Lower lobe of right lung (tissue), 2 donors: ENCODE measurements at regions not wholly inside any gene's neighbourhood (a gene's known extent, or its start where the extent isn't known, plus 50 kb on each side); places are given as distances from the start of the nearest gene placed in this dataset.

Experiments used
- ATAC-seq, 2 donors: fragments of 200-7000 bp; cut with Tn5 transposase; one replicate each; pipeline ENCODE4 v1.9.1; 2020 to 2022; ENCODE audit warnings: mild to moderate bottlenecking in 2 of 2, moderate library complexity in 2 of 2
- DNase-seq: peaks from one replicate; pipeline ENCODE4 v3.0.0-alpha.2; 2020
- H3K27ac ChIP-seq: fragments of 200-600 bp; one replicate; pipeline ENCODE4 v1.8.0; 2022
- H3K27me3 ChIP-seq: fragments of 200-600 bp; one replicate; pipeline ENCODE4 v1.8.0; 2022; ENCODE audit warnings: low read depth
- H3K36me3 ChIP-seq: fragments of 200-600 bp; one replicate; pipeline ENCODE4 v1.8.0; 2022; ENCODE audit warnings: mild to moderate bottlenecking
- H3K4me1 ChIP-seq: fragments of 200-600 bp; one replicate; pipeline ENCODE4 v1.8.0; 2022
- H3K4me3 ChIP-seq: fragments of 200-600 bp; one replicate; pipeline ENCODE4 v1.8.0; 2022; ENCODE audit warnings: mild to moderate bottlenecking
- H3K9me3 ChIP-seq: fragments of 200-600 bp; one replicate; pipeline ENCODE4 v1.8.0; 2022
- intact Hi-C: fragments of 100-400 bp; cut with DNase I; formaldehyde crosslinking; loops from one replicate; pipeline ENCODE4 v1.11.0; 2022
- TF ChIP-seq, protein P1 (sequence below): fragments of 200-600 bp; IDR thresholded peaks from one replicate; pipeline ENCODE4 v1.8.0; 2022; ENCODE audit warnings: antibody characterized with exemption, mild to moderate bottlenecking
- donor health status: DM: no; HTN: yes; CAD: no; lungs with severe emphysema.

DNA sequence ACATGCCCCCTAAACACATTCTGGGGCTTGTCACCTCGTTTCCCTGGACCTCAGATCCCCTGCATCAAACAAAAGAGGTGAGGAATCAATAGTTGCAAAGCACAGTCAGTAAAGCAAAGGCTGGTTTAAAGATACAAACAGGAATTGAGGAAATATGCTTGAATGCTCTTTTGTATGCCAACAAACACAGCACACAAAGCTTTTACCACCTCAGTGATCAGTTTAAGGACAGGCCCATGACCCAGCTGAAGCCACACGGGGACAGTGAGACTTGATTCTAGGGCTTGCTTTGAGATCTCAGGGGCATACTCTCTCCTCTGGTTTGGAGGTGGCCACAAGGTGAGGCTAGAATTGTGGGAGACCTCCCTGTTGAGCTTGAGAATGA, 182.9 kb upstream of the CST7 start:
- no peaks in the 10 kb centered on the region for H3K36me3 ChIP-seq
- TF ChIP-seq, protein P1, sequence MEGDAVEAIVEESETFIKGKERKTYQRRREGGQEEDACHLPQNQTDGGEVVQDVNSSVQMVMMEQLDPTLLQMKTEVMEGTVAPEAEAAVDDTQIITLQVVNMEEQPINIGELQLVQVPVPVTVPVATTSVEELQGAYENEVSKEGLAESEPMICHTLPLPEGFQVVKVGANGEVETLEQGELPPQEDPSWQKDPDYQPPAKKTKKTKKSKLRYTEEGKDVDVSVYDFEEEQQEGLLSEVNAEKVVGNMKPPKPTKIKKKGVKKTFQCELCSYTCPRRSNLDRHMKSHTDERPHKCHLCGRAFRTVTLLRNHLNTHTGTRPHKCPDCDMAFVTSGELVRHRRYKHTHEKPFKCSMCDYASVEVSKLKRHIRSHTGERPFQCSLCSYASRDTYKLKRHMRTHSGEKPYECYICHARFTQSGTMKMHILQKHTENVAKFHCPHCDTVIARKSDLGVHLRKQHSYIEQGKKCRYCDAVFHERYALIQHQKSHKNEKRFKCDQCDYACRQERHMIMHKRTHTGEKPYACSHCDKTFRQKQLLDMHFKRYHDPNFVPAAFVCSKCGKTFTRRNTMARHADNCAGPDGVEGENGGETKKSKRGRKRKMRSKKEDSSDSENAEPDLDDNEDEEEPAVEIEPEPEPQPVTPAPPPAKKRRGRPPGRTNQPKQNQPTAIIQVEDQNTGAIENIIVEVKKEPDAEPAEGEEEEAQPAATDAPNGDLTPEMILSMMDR = no peak
- no peak for ATAC-seq
- no peak overlapping the region for H3K4me3 ChIP-seq
- no peaks in the 10 kb centered on the region for H3K9me3 ChIP-seq
- H3K27me3 ChIP-seq = peaks cover 10% of the 10 kb centered on the region
- no peak overlapping the region for H3K27ac ChIP-seq
- DNase-seq = no peak
- intact Hi-C loops = no loop called here
- H3K4me1 ChIP-seq = no peaks in the 10 kb centered on the region

DNA sequence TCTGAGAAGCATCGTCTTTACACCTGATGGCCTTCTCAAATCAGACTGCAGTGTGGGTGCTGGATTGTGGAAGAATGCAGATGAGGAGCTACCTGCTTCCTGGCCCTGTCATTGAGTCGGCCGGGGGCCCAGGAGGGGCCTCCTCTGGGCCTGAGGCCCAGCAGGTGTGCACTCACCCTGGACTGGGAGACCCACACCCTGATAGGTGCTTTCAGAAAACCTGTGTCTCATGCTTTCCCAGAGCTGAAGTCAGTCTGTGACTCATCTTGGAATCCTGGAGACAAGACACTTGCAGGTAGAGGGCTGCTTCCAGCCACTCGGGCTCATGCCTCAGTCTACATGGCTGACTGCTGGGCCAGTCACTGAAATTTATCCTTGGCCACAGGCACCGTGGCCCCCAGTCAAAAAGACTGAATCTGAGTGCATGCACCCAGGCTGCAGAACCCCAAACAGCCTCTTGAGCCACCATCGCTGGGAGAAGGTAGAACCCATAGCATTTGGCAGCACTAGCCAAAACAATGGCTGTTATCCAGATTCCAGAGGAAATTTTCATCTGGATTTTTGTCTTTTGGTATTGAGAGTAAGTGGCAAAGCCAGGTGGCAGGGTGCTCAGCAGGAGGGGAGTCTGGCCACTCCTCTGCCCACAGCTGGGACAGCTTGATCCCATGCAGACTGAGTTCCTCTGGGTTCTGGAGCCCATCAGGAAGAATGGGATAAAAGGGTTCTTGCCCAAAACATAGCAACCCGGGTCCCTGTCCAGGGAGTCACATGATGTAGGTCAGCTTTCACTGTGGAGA, 182.0 kb upstream of the CST7 start:
- TF ChIP-seq, protein P1 = no peak
- H3K36me3 ChIP-seq = no peaks in the 10 kb centered on the region
- DNase-seq = no peak
- peaks cover 10% of the 10 kb centered on the region for H3K27me3 ChIP-seq
- no peaks in the 10 kb centered on the region for H3K4me1 ChIP-seq
- intact Hi-C loops = no loop called here
- ATAC-seq = no peak
- H3K27ac ChIP-seq = no peak overlapping the region
- no peak overlapping the region for H3K4me3 ChIP-seq
- no peaks in the 10 kb centered on the region for H3K9me3 ChIP-seq

DNA sequence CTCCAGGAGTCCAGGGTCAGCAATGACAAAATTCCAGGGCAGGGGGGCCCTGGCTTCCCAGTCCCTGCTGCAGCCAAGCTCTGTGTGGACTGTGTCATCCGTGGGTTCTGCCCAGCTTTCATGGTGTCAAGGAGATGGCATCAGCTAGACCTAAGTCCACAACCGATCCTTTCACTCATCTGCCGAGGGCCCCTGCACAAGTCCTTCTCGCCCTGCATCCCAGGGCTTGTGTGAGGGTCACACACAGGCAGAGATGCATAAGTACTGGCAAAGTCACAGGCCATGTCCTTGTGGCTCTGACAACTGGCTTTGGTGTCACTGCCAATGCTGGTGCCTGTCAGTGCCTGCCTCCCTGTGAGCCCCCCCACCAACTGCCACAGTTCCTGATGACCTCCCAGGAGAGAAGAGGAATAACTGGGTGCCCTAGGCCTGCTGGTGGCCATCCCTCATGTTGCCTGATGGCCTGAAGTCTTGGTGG, 181.4 kb upstream of the CST7 start:
- intact Hi-C loops = no loop called here
- Histone ChIP-seq H3K27me3 (peaks cover 10% of the 10 kb centered on the region), H3K36me3 (no peaks in the 10 kb centered on the region), H3K4me3 (no peak overlapping the region), H3K9me3 (no peaks in the 10 kb centered on the region), H3K4me1 (no peaks in the 10 kb centered on the region), H3K27ac (no peak overlapping the region)
- TF ChIP-seq, protein P1 = no peak
- no peak for ATAC-seq
- no peak for DNase-seq

DNA sequence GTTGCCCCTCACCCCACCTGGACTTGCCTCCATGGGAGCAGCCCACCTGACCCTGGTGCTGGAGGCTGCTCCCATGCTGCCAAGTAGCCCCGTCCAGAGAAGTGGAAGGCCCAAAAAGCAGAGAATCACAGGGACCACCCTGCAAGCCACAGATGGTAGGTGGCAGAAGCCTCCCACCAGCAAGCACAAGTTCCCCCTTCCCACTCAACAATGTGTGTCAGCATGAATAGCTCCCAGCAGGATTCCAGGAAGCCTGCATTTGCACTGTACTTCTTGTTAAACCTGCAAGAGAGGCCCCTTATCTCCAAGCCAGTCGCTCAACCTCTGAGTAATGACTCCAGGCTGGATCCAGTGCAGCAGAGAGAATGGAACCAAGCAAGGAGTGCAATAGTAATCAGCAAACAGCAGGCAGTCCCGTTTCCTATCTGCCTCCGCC, 180.8 kb upstream of the CST7 start:
- TF ChIP-seq, protein P1 = no peak
- no peak overlapping the region for H3K4me3 ChIP-seq
- intact Hi-C loops = no loop called here
- H3K9me3 ChIP-seq = no peaks in the 10 kb centered on the region
- H3K27ac ChIP-seq = no peak overlapping the region
- DNase-seq (no peak), ATAC-seq (no peak)
- peaks cover 10% of the 10 kb centered on the region for H3K27me3 ChIP-seq
- H3K36me3 ChIP-seq = no peaks in the 10 kb centered on the region
- H3K4me1 ChIP-seq = no peaks in the 10 kb centered on the region

DNA sequence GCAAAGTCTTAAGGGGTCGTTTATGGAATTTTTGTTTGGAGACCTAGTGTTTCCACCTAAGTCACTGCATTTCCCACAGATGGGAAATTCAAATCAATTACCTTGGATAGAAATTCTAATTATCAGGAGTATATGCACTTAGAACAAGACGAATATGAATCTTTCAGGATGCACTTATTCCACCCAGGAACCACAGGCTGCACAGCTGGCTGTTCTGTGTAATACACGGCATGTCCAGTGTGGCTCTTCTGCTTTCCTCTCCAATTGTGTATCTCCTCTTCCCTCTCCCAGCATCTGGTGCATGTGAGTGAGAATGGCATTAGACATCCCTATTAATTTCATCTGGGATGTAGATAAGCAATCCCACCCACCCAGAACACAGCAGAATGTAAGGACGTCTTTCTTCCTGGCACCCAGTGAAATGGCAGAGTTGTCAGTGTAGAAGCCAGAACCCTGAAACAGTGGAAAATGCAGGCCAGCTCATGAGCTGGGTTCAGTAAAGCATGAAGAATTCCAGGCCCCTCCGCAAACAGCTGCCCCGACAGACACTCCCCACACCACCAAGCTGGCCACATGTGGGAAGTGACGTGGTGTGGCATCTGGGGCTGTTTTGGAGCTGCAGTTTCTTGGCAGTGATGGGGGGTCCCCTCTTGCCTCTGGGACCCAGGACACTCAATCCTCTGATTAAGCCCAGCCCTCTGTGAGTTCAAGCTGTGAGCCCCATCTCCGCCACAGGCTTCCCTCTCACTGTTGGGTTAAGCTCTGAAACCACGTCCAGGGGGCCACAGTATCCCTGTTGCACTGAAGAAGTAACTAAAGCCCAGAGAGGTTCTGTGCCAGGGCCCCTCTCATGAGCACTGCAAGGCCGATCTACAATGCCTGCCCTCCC, 180.1 kb upstream of the CST7 start:
- TF ChIP-seq, protein P1 = no peak
- Histone ChIP-seq H3K27me3 (peaks cover 6% of the 10 kb centered on the region), H3K4me1 (no peaks in the 10 kb centered on the region), H3K36me3 (no peaks in the 10 kb centered on the region), H3K4me3 (no peak overlapping the region), H3K9me3 (no peaks in the 10 kb centered on the region), H3K27ac (no peak overlapping the region)
- ATAC-seq (no peak), DNase-seq (no peak)
- intact Hi-C loops = no loop called here
